ENCODE measurements at regions not wholly inside any gene's neighbourhood (a gene's known extent, or its start where the extent isn't known, plus 50 kb on each side); places are given as distances from the start of the nearest gene placed in this dataset.

DNA sequence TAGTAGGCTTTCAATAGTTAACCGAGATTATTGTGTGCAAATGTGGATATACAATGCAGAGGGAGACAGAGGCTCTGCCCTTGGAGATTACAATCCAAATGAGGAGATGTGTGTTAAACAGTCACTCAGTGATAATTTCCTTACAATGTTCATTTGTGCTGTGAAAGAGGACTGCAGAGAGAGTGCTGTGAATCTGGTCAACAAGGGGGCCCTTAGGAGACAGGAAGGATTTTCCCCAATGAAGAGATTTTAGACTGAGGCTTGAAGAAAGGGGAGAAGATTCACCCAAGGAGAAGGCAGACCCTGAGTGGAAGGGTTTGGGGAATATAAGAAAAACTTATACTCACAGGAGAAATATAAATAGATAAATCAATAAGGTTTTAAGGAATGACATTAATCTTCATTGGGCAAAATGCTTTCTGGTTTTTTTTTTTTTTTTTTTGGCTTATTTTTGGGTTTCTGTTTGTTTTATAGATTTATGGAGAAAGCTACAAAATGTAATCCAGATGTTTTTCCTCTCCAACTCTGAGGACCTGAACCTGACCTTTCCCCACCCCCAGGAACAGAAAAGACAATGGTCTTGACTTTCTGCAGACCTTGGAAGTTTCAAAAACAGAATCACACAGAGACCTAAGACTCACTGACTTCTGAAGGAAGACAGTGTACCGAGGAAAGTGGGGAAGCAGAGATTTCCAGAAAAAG is 151.3 kb upstream of the SERPINE2 start (continued):
- TF ChIP-seq, protein P1, sequence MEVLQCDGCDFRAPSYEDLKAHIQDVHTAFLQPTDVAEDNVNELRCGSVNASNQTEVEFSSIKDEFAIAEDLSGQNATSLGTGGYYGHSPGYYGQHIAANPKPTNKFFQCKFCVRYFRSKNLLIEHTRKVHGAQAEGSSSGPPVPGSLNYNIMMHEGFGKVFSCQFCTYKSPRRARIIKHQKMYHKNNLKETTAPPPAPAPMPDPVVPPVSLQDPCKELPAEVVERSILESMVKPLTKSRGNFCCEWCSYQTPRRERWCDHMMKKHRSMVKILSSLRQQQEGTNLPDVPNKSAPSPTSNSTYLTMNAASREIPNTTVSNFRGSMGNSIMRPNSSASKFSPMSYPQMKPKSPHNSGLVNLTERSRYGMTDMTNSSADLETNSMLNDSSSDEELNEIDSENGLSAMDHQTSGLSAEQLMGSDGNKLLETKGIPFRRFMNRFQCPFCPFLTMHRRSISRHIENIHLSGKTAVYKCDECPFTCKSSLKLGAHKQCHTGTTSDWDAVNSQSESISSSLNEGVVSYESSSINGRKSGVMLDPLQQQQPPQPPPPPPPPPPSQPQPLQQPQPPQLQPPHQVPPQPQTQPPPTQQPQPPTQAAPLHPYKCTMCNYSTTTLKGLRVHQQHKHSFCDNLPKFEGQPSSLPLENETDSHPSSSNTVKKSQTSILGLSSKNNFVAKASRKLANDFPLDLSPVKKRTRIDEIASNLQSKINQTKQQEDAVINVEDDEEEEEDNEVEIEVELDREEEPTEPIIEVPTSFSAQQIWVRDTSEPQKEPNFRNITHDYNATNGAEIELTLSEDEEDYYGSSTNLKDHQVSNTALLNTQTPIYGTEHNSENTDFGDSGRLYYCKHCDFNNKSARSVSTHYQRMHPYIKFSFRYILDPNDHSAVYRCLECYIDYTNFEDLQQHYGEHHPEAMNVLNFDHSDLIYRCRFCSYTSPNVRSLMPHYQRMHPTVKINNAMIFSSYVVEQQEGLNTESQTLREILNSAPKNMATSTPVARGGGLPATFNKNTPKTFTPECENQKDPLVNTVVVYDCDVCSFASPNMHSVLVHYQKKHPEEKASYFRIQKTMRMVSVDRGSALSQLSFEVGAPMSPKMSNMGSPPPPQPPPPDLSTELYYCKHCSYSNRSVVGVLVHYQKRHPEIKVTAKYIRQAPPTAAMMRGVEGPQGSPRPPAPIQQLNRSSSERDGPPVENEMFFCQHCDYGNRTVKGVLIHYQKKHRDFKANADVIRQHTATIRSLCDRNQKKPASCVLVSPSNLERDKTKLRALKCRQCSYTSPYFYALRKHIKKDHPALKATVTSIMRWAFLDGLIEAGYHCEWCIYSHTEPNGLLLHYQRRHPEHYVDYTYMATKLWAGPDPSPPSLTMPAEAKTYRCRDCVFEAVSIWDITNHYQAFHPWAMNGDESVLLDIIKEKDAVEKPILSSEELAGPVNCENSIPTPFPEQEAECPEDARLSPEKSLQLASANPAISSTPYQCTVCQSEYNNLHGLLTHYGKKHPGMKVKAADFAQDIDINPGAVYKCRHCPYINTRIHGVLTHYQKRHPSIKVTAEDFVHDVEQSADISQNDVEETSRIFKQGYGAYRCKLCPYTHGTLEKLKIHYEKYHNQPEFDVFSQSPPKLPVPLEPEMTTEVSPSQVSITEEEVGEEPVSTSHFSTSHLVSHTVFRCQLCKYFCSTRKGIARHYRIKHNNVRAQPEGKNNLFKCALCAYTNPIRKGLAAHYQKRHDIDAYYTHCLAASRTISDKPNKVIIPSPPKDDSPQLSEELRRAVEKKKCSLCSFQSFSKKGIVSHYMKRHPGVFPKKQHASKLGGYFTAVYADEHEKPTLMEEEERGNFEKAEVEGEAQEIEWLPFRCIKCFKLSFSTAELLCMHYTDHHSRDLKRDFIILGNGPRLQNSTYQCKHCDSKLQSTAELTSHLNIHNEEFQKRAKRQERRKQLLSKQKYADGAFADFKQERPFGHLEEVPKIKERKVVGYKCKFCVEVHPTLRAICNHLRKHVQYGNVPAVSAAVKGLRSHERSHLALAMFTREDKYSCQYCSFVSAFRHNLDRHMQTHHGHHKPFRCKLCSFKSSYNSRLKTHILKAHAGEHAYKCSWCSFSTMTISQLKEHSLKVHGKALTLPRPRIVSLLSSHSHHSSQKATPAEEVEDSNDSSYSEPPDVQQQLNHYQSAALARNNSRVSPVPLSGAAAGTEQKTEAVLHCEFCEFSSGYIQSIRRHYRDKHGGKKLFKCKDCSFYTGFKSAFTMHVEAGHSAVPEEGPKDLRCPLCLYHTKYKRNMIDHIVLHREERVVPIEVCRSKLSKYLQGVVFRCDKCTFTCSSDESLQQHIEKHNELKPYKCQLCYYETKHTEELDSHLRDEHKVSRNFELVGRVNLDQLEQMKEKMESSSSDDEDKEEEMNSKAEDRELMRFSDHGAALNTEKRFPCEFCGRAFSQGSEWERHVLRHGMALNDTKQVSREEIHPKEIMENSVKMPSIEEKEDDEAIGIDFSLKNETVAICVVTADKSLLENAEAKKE (CRISPR knock-in tag; IDR thresholded peaks at IDR 0.05): no peak
- TF ChIP-seq EZH2phosphoT487 (IDR thresholded peaks at IDR 0.05; ENCODE audit: unreplicated experiment) (no peak), STAT1 (IDR thresholded peaks at IDR 0.05; ENCODE audit: unreplicated experiment) (no peak)

DNA sequence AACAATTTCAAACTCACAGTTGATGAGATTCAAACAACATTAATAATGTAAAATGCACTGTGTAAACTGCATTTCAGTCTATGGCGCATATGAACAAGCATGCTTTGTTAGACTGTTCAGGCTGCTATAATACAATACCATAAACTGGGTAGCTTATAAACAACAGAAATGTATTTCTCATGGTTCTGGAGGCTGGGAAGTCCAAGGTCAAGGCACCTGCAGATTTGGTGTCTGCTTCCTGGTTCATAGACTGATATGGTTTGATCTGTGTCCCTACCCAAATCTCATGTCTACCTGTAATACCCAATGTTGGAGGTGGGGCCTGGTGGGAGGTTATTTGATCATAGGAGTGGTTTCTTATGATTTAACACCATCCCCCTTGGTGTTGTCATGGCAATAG is 148.1 kb upstream of the SERPINE2 start:
- H3K4me1 Mint-ChIP-seq: peaks cover 5% of the 10 kb centered on the region; the same call in 2 of the 3 replicates
- Histone ChIP-seq H3K36me3 (ENCODE audit: insufficient read depth) (peaks cover 3% of the 10 kb centered on the region; the same call in 1 of the 2 replicates), H3K4me2 (no peak overlapping the region), H3F3A (replicated peaks; ENCODE audit: low read depth) (no peaks in the 10 kb centered on the region), H3K4me1 (ENCODE audit: insufficient read depth) (no peaks in the 10 kb centered on the region), H2AFZ (no peak overlapping the region), H3K79me2 (replicated peaks; ENCODE audit: insufficient read depth) (no peaks in the 10 kb centered on the region), H3K27ac (ENCODE audit: low read depth) (no peak overlapping the region), H4K20me1 (replicated peaks; ENCODE audit: insufficient read depth) (no peaks in the 10 kb centered on the region), H3K4me3 (no peak overlapping the region), H3K27me3 (ENCODE audit: insufficient read depth) (no peaks in the 10 kb centered on the region), H3K9me2 (ENCODE audit: insufficient read depth) (0 out of 2 replicates have a peak, but pooled peaks cover 11% of the 10 kb centered on the region)
- H3K36me3 Mint-ChIP-seq (ENCODE audit: low read depth): no peaks in the 10 kb centered on the region
- H3K27ac Mint-ChIP-seq: no peak overlapping the region
- peaks cover 2% of the 10 kb centered on the region; the same call in 1 of the 3 replicates for H3K9me3 Mint-ChIP-seq
- no peak for DNase-seq (ENCODE audit: low spot score)
- H3K27me3 Mint-ChIP-seq (ENCODE audit: insufficient read depth, low read depth, poor library complexity): peaks cover 3% of the 10 kb centered on the region
- H3K4me3 Mint-ChIP-seq: no peak overlapping the region
- no peak for ATAC-seq
- no peak for TF ChIP-seq STAT1 (IDR thresholded peaks at IDR 0.05; ENCODE audit: unreplicated experiment)
- no peak for TF ChIP-seq POLR2AphosphoS5 (IDR thresholded peaks at IDR 0.05; ENCODE audit: low read depth)
- no peak for TF ChIP-seq CREB1 (CRISPR knock-in tag; IDR thresholded peaks at IDR 0.05; ENCODE audit: low read depth)
- TF ChIP-seq, protein P2, sequence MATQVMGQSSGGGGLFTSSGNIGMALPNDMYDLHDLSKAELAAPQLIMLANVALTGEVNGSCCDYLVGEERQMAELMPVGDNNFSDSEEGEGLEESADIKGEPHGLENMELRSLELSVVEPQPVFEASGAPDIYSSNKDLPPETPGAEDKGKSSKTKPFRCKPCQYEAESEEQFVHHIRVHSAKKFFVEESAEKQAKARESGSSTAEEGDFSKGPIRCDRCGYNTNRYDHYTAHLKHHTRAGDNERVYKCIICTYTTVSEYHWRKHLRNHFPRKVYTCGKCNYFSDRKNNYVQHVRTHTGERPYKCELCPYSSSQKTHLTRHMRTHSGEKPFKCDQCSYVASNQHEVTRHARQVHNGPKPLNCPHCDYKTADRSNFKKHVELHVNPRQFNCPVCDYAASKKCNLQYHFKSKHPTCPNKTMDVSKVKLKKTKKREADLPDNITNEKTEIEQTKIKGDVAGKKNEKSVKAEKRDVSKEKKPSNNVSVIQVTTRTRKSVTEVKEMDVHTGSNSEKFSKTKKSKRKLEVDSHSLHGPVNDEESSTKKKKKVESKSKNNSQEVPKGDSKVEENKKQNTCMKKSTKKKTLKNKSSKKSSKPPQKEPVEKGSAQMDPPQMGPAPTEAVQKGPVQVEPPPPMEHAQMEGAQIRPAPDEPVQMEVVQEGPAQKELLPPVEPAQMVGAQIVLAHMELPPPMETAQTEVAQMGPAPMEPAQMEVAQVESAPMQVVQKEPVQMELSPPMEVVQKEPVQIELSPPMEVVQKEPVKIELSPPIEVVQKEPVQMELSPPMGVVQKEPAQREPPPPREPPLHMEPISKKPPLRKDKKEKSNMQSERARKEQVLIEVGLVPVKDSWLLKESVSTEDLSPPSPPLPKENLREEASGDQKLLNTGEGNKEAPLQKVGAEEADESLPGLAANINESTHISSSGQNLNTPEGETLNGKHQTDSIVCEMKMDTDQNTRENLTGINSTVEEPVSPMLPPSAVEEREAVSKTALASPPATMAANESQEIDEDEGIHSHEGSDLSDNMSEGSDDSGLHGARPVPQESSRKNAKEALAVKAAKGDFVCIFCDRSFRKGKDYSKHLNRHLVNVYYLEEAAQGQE (IDR thresholded peaks at IDR 0.05; ENCODE audit: unreplicated experiment): no peak
